Endothelial cell (in vitro differentiated cells): ENCODE measurements at regions not wholly inside any gene's neighbourhood (a gene's known extent, or its start where the extent isn't known, plus 50 kb on each side); places are given as distances from the start of the nearest gene placed in this dataset.

Source experiments
- DNase-seq: peaks from one replicate; pipeline ENCODE4 v3.0.0; 2021; ENCODE audit warnings: low spot score
- H3K27ac Mint-ChIP-seq: one replicate; pipeline ENCODE4 v1.8.0; 2021; ENCODE audit warnings: mixed read lengths, inconsistent platforms; ENCODE audit not compliant: unreplicated experiment
- H3K27me3 Mint-ChIP-seq: one replicate; pipeline ENCODE4 v1.8.0; 2021; ENCODE audit warnings: mild to moderate bottlenecking, moderate library complexity, mixed read lengths, inconsistent platforms; ENCODE audit not compliant: unreplicated experiment
- H3K36me3 Mint-ChIP-seq: one replicate; pipeline ENCODE4 v1.8.0; 2021; ENCODE audit warnings: mild to moderate bottlenecking, low read depth, mixed read lengths, inconsistent platforms; ENCODE audit not compliant: unreplicated experiment
- H3K4me1 Mint-ChIP-seq: one replicate; pipeline ENCODE4 v1.8.0; 2021; ENCODE audit warnings: mild to moderate bottlenecking, mixed read lengths, inconsistent platforms; ENCODE audit not compliant: unreplicated experiment
- H3K4me3 Mint-ChIP-seq: one replicate; pipeline ENCODE4 v1.8.0; 2021; ENCODE audit warnings: mild to moderate bottlenecking, mixed read lengths, inconsistent platforms; ENCODE audit not compliant: unreplicated experiment
- H3K9me3 Mint-ChIP-seq: one replicate; pipeline ENCODE4 v1.8.0; 2021; ENCODE audit warnings: mixed read lengths, inconsistent platforms; ENCODE audit not compliant: unreplicated experiment
- CTCF ChIP-seq: fragments of 200-600 bp; sonication (generic); IDR thresholded peaks from one replicate; pipeline ENCODE4 v1.5.0; 2021; ENCODE audit warnings: antibody characterized with exemption; ENCODE audit not compliant: unreplicated experiment

GRCh38 chr7:155374276-155375252, 76.9 kb downstream of the INSIG1 start:
- H3K9me3 Mint-ChIP-seq: no peaks in the 10 kb centered on the region
- no peak for DNase-seq
- H3K36me3 Mint-ChIP-seq: no peaks in the 10 kb centered on the region
- peaks cover 41% of the 10 kb centered on the region for H3K4me1 Mint-ChIP-seq
- H3K27me3 Mint-ChIP-seq: peaks cover 32% of the 10 kb centered on the region
- H3K4me3 Mint-ChIP-seq: peak overlapping the region; percentile 81
- no peak overlapping the region for H3K27ac Mint-ChIP-seq
- no peak for TF ChIP-seq CTCF

GRCh38 chr7:155375337-155376277, 77.9 kb downstream of the INSIG1 start:
- Mint-ChIP-seq H3K27ac (no peak overlapping the region), H3K27me3 (peaks cover 34% of the 10 kb centered on the region), H3K9me3 (no peaks in the 10 kb centered on the region), H3K4me3 (peak overlapping the region; percentile 30), H3K36me3 (no peaks in the 10 kb centered on the region), H3K4me1 (peaks cover 48% of the 10 kb centered on the region)
- TF ChIP-seq CTCF: no peak
- no peak for DNase-seq

GRCh38 chr7:155377071-155377837, 79.6 kb downstream of the INSIG1 start:
- Mint-ChIP-seq H3K27me3 (peaks cover 35% of the 10 kb centered on the region), H3K36me3 (no peaks in the 10 kb centered on the region), H3K4me3 (peak overlapping the region; percentile 82), H3K4me1 (peaks cover 53% of the 10 kb centered on the region), H3K27ac (no peak overlapping the region), H3K9me3 (no peaks in the 10 kb centered on the region)
- DNase-seq: peak; percentile 49
- TF ChIP-seq CTCF: no peak

- H3K27me3 Mint-ChIP-seq: peaks cover 33% of the 10 kb centered on the region
- TF ChIP-seq CTCF: no peak
- H3K4me3 Mint-ChIP-seq: peak overlapping the region; percentile 82
- no peak overlapping the region for H3K27ac Mint-ChIP-seq
- no peaks in the 10 kb centered on the region for H3K36me3 Mint-ChIP-seq
- no peaks in the 10 kb centered on the region for H3K9me3 Mint-ChIP-seq
- peaks cover 48% of the 10 kb centered on the region for H3K4me1 Mint-ChIP-seq
- peak; percentile 32 for DNase-seq
Measured at GRCh38 chr7:155377838-155378579, 79.9 kb upstream of the EN2 start.
